H1 (cell line): ENCODE measurements at regions not wholly inside any gene's neighbourhood (a gene's known extent, or its start where the extent isn't known, plus 50 kb on each side); places are given as distances from the start of the nearest gene placed in this dataset.

Source experiments
- CBX5 ChIP-seq: fragments of 300-800, 300-1000 bp; sonication (generic); IDR thresholded peaks from 2 replicates; pipeline ENCODE4 v1.7.1; 2016; ENCODE audit warnings: antibody characterized with exemption, low read length, low read depth
- HDAC2 ChIP-seq, 2 experiments: fragments of 300-600 bp in 1 of 2; sonication (generic) in 1 of 2; IDR thresholded peaks; 2 replicates each; pipeline ENCODE4 v1.6.1; 2011 to 2012; ENCODE audit warnings: low read depth in 2 of 2, low read length in 2 of 2, mild to moderate bottlenecking in 2 of 2, moderate library complexity in 2 of 2, borderline replicate concordance in 1 of 2, inconsistent platforms in 1 of 2
- HDAC6 ChIP-seq: IDR thresholded peaks from one replicate; pipeline ENCODE4 v1.7.1; 2012; ENCODE audit warnings: low read depth, mild to moderate bottlenecking, inconsistent platforms, low read length, moderate library complexity
- RBBP5 ChIP-seq: IDR thresholded peaks from 2 replicates; pipeline ENCODE4 v1.7.1; 2012; ENCODE audit warnings: low read depth, mild to moderate bottlenecking, inconsistent platforms, low read length, moderate library complexity, borderline replicate concordance
- SIN3A ChIP-seq, 2 experiments: IDR thresholded peaks in 1 of 2; conservative IDR thresholded peaks in 1 of 2; 2 replicates each; pipeline ENCODE4 v1.6.1; 2011 to 2012; ENCODE audit warnings: low read length in 2 of 2, improper control_type of control experiment in 1 of 2, low read depth in 1 of 2, mild to moderate bottlenecking in 1 of 2
- TAF7 ChIP-seq: optimal IDR thresholded peaks from 2 replicates; pipeline ENCODE3; 2011; ENCODE audit warnings: low read depth, mild to moderate bottlenecking, inconsistent platforms, low read length, moderate library complexity, borderline replicate concordance
- TEAD4 ChIP-seq: IDR thresholded peaks from 2 replicates; pipeline ENCODE4 v1.6.1; 2012; ENCODE audit warnings: low read depth, low read length, inconsistent platforms, mixed read lengths

DNA sequence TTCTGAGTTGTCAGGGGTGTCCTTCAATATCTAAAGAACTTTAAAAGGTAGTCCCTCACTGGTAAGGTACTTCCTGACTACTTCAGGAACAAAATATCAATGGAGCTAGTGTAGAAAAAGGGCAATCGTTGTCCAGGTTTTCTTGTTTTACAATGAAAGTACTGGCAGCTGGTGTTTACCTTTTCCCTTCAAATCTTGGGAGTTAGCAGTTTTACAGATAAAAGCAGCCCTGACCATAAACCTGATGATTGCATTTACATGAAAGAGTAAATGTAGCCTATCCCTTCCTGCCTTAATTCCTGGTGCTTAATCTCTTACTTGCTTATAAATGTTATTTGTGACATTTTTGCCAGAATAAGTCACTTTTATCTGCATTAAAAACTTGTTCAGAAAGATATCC lies 559.9 kb upstream of the ARPP21 start (continued):
- TF ChIP-seq SIN3A (conservative IDR thresholded peaks at IDR 0.05 in 1 of 2, IDR thresholded peaks at IDR 0.05 in 1 of 2; ENCODE audit: low read depth in 1 of 2, low read length in 2 of 2) (no peak), CBX5 (no peak), RBBP5 (no peak), HDAC2 (IDR thresholded peaks at IDR 0.05; ENCODE audit: borderline replicate concordance in 1 of 2, low read depth in 2 of 2, low read length in 2 of 2) (no peak), TEAD4 (no peak), HDAC6 (no peak), TAF7 (no peak)
